Omental fat pad (tissue), 3 donors: ENCODE measurements at regions not wholly inside any gene's neighbourhood (a gene's known extent, or its start where the extent isn't known, plus 50 kb on each side); places are given as distances from the start of the nearest gene placed in this dataset.

Source experiments
- ATAC-seq: fragments of 150-250 bp; one replicate; pipeline ENCODE4 v1.9.1; 2016; ENCODE audit warnings: mild to moderate bottlenecking, moderate library complexity; ENCODE audit not compliant: low FRiP score
- DNase-seq: peaks from one replicate; pipeline ENCODE4 v3.0.0-alpha.2; 2019; ENCODE audit warnings: low spot score
- CTCF ChIP-seq, 3 donors: fragments of 450-650 bp; IDR thresholded peaks; one replicate each; pipeline ENCODE4 v1.5.1; 2016 to 2017; ENCODE audit warnings: antibody characterized with exemption in 3 of 3, mild to moderate bottlenecking in 3 of 3, moderate library complexity in 2 of 3

GRCh38 chr3:164468055-164468454, 610.2 kb downstream of the SI start:
- TF ChIP-seq CTCF (IDR thresholded peaks at IDR 0.05), result no peak
- no peak for DNase-seq
- no peak for ATAC-seq

DNA sequence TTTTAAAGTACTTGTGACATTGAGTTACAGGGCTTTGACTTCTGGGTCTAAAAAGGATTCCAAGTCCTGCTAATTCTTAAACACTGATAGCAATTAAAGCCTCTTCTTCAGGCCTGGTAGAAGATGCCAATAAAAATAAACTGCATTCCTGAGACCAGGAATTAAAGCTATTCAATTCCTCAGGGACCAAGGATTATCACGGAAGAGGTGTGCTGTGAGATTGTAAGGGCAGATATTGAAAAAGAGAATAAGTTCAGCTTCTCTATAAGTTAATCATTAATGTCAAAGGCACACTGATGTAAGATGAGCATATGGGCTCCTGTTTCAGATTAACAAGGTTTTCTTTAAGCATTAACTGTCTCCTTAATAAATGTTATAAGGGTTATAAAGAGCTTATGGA, 611.3 kb downstream of the SI start:
- ATAC-seq (no peak), DNase-seq (no peak)
- TF ChIP-seq CTCF (IDR thresholded peaks at IDR 0.05), result no peak

GRCh38 chr3:164465172-164465571, 613.1 kb downstream of the SI start:
- no peak for DNase-seq
- no peak for ATAC-seq
- no peak for TF ChIP-seq CTCF (IDR thresholded peaks at IDR 0.05)

GRCh38 chr3:164460851-164461250, 617.4 kb downstream of the SI start:
- DNase-seq (no peak), ATAC-seq (no peak)
- TF ChIP-seq CTCF (IDR thresholded peaks at IDR 0.05), result no peak

- ATAC-seq (no peak), DNase-seq (no peak)
- no peak for TF ChIP-seq CTCF (IDR thresholded peaks at IDR 0.05)
Observed at GRCh38 chr3:164459521-164460151, 618.7 kb downstream of the SI start.

DNA sequence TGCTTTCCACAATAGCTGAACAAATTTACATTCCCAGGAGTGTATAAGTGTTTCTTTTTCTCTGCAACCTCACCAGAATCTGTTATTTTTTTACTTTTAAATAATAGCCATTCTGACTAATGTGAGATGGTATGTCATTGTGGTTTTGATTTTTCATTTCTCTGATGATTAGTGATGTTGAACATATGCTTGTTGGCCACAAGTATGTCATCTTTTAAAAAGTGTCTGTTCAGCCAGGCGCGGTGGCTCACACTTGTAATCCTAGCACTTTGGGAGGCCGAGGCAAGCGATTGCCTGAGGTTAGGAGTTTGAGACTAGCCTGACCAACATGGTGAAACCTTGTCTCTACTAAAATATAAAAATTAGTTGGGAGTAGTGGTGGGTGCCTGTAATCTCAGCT, 619.3 kb downstream of the SI start:
- no peak for TF ChIP-seq CTCF (IDR thresholded peaks at IDR 0.05)
- no peak for DNase-seq

DNA sequence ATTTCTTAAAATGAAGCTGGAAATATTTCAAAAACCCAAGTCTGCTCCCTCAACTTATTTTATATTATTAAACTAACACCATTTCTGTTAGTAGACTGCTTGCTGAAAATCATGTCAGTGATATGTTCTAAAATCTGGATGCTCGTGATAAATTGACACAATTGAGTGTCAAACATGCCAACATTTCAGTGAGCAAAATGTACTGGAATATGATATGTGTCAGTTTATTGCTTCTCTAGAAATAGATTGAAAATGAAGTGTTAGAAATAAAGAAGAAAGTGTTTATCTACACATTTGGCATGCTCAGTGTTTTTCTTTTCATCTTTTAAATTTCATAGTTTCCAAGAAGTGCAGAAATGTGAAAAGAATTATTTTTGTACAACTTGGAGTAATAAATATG, 624.6 kb downstream of the SI start:
- DNase-seq (no peak), ATAC-seq (no peak)
- TF ChIP-seq CTCF (IDR thresholded peaks at IDR 0.05), result no peak

More for the DNA sequence above, 619.3 kb downstream of the SI start:
- ATAC-seq, result no peak
